HepG2 (cell line): ENCODE measurements at regions not wholly inside any gene's neighbourhood (a gene's known extent, or its start where the extent isn't known, plus 50 kb on each side); places are given as distances from the start of the nearest gene placed in this dataset.

Experiments
- BHLHE40 ChIP-seq: IDR thresholded peaks from 2 replicates; pipeline ENCODE4 v1.6.1; 2011; ENCODE audit warnings: low read length, improper control_type of control experiment
- HMGXB4 ChIP-seq, 2 experiments: sonication (generic) in 1 of 2; formaldehyde crosslinking in 1 of 2; IDR thresholded peaks; 2 replicates each; pipeline versions ENCODE4 v1.4.0 to v1.6.1; 2018 to 2020; ENCODE audit warnings: missing genetic modification reagents in 2 of 2, borderline replicate concordance in 1 of 2, low read depth in 1 of 2, mild to moderate bottlenecking in 1 of 2, missing biosample characterization in 1 of 2
- IKZF5 ChIP-seq: IDR thresholded peaks from 2 replicates; pipeline ENCODE4 v1.6.1; 2018; ENCODE audit warnings: missing genetic modification reagents, mild to moderate bottlenecking, missing compliant biosample characterization
- ISL2 ChIP-seq: sonication (generic); formaldehyde crosslinking; IDR thresholded peaks from 2 replicates; pipeline ENCODE4 v1.5.0; 2020; ENCODE audit warnings: missing genetic modification reagents
- NR2C2 ChIP-seq: sonication (generic); formaldehyde crosslinking; IDR thresholded peaks from 2 replicates; pipeline ENCODE4 v1.4.0; 2020; ENCODE audit warnings: missing genetic modification reagents, mild to moderate bottlenecking, moderate library complexity, borderline replicate concordance
- ZBTB4 ChIP-seq: sonication (generic); formaldehyde crosslinking; IDR thresholded peaks from 2 replicates; pipeline ENCODE4 v1.4.0; 2020; ENCODE audit warnings: missing genetic modification reagents, mild to moderate bottlenecking, borderline replicate concordance
- ZFX ChIP-seq: sonication (generic); formaldehyde crosslinking; IDR thresholded peaks from 2 replicates; pipeline ENCODE4 v1.4.0; 2020; ENCODE audit warnings: mild to moderate bottlenecking, low read depth, missing genetic modification reagents, moderate library complexity
- ZNF142 ChIP-seq: sonication (generic); formaldehyde crosslinking; IDR thresholded peaks from 2 replicates; pipeline ENCODE4 v1.4.0; 2020; ENCODE audit warnings: missing genetic modification reagents
- ZNF33A ChIP-seq: sonication (generic); formaldehyde crosslinking; IDR thresholded peaks from 2 replicates; pipeline ENCODE4 v1.5.1; 2020; ENCODE audit warnings: missing genetic modification reagents, mild to moderate bottlenecking, moderate library complexity, borderline replicate concordance
- ZSCAN12 ChIP-seq: sonication (generic); formaldehyde crosslinking; IDR thresholded peaks from 2 replicates; pipeline ENCODE4 v1.9.0; 2021; ENCODE audit warnings: mild to moderate bottlenecking, missing genetic modification reagents

- TF ChIP-seq HMGXB4 (CRISPR knock-in tag; IDR thresholded peaks at IDR 0.05; ENCODE audit: borderline replicate concordance in 1 of 2, low read depth in 1 of 2) (peak; percentile 42 to 48; a peak in 1 of 4 replicates), ZNF33A (CRISPR knock-in tag) (no peak), ZFX (CRISPR knock-in tag) (peak; percentile 34; the same call in 1 of the 2 replicates), NR2C2 (CRISPR knock-in tag) (peak; percentile 89), ZNF142 (CRISPR knock-in tag) (no peak), ZBTB4 (peak; percentile 84; the same call in 1 of the 2 replicates), IKZF5 (CRISPR knock-in tag) (peak; percentile 89), ZSCAN12 (CRISPR knock-in tag) (no peak), ISL2 (CRISPR knock-in tag) (peak; percentile 89), BHLHE40 (peak; percentile 96)
Observed at GRCh38 chr14:61102549-61103466, 121.8 kb downstream of the SLC38A6 start (continued).
